SK-N-SH (cell line): ENCODE measurements at regions not wholly inside any gene's neighbourhood (a gene's known extent, or its start where the extent isn't known, plus 50 kb on each side); places are given as distances from the start of the nearest gene placed in this dataset.

Source experiments
- TAF1 ChIP-seq: IDR thresholded peaks from 2 replicates; pipeline ENCODE4 v1.6.1; 2012; ENCODE audit warnings: low read depth, mild to moderate bottlenecking, low read length, moderate library complexity, borderline replicate concordance
- YY1 ChIP-seq: IDR thresholded peaks from 2 replicates; pipeline ENCODE4 v1.4.0; 2012; ENCODE audit warnings: low read depth, mild to moderate bottlenecking
- TF ChIP-seq, protein P1 (sequence below): IDR thresholded peaks from 2 replicates; pipeline ENCODE4; 2012
- TF ChIP-seq, protein P2 (sequence below): fragments of 200-600 bp; sonication (generic); IDR thresholded peaks from 2 replicates; pipeline ENCODE4 v1.6.1; 2017; ENCODE audit warnings: antibody characterized with exemption, mild to moderate bottlenecking, moderate library complexity
- TF ChIP-seq, protein P3 (sequence below): IDR thresholded peaks from 2 replicates; pipeline ENCODE4 v1.4.0; 2012; ENCODE audit warnings: low read depth

DNA sequence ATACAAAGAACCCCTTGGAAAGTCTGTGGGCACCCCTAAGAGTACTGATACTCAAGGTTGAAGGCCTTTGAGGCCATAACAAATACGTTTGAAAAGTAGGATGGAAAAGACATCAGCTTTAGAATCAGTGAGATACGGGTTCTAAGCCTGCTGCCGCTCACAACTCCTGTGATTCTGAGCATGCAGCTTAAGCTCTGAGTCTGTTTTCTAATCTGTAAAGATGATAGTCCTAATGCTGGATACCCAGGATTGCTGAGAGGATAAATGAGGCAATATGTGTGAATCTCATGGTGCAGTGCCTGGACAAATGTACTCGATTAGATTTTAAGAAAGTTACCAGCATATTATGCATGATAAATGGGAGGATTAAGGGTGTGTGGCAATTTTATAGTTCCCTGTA is 321.0 kb upstream of the HSF2 start:
- TF ChIP-seq, protein P1, sequence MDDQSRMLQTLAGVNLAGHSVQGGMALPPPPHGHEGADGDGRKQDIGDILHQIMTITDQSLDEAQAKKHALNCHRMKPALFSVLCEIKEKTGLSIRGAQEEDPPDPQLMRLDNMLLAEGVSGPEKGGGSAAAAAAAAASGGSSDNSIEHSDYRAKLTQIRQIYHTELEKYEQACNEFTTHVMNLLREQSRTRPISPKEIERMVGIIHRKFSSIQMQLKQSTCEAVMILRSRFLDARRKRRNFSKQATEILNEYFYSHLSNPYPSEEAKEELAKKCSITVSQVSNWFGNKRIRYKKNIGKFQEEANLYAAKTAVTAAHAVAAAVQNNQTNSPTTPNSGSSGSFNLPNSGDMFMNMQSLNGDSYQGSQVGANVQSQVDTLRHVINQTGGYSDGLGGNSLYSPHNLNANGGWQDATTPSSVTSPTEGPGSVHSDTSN = no peak
- TF ChIP-seq, protein P2, sequence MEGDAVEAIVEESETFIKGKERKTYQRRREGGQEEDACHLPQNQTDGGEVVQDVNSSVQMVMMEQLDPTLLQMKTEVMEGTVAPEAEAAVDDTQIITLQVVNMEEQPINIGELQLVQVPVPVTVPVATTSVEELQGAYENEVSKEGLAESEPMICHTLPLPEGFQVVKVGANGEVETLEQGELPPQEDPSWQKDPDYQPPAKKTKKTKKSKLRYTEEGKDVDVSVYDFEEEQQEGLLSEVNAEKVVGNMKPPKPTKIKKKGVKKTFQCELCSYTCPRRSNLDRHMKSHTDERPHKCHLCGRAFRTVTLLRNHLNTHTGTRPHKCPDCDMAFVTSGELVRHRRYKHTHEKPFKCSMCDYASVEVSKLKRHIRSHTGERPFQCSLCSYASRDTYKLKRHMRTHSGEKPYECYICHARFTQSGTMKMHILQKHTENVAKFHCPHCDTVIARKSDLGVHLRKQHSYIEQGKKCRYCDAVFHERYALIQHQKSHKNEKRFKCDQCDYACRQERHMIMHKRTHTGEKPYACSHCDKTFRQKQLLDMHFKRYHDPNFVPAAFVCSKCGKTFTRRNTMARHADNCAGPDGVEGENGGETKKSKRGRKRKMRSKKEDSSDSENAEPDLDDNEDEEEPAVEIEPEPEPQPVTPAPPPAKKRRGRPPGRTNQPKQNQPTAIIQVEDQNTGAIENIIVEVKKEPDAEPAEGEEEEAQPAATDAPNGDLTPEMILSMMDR = no peak
- TF ChIP-seq YY1 (no peak), TAF1 (no peak)
- TF ChIP-seq, protein P3, sequence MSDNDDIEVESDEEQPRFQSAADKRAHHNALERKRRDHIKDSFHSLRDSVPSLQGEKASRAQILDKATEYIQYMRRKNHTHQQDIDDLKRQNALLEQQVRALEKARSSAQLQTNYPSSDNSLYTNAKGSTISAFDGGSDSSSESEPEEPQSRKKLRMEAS = no peak
